SU-DHL-6 (cell line): ENCODE measurements at regions not wholly inside any gene's neighbourhood (a gene's known extent, or its start where the extent isn't known, plus 50 kb on each side); places are given as distances from the start of the nearest gene placed in this dataset.

Source experiments
- H2AFZ ChIP-seq: fragments of 200-600 bp; sonication (generic); 2 replicates; pipeline ENCODE4 v1.6.1; 2014; ENCODE audit warnings: low read depth, mild to moderate bottlenecking, moderate library complexity, mixed read lengths, antibody characterized with exemption, low read length; ENCODE audit not compliant: severe bottlenecking
- H3F3A ChIP-seq: fragments of 200-600 bp; shearing (Covaris generic); 2 replicates; pipeline ENCODE4 v1.6.0; 2016; ENCODE audit warnings: antibody characterized with exemption, mild to moderate bottlenecking; ENCODE audit not compliant: insufficient read depth
- H3K27ac ChIP-seq: fragments of 200-600 bp; sonication (generic); 2 replicates; pipeline ENCODE4 v1.5.1; 2016; ENCODE audit warnings: low read depth, mild to moderate bottlenecking, low read length, moderate library complexity, mixed read lengths
- H3K27me3 ChIP-seq: fragments of 200-600 bp; sonication (generic), shearing (Covaris generic); 2 replicates; pipeline ENCODE4 v1.6.0; 2014; ENCODE audit warnings: mild to moderate bottlenecking, low read length
- H3K36me3 ChIP-seq: fragments of 200-600 bp; sonication (generic); 2 replicates; pipeline ENCODE4 v1.6.1; 2014; ENCODE audit warnings: mild to moderate bottlenecking, low read length, mixed read lengths
- H3K4me2 ChIP-seq: fragments of 300-600, 200-600 bp; shearing (Covaris generic), sonication (generic); 2 replicates; pipeline ENCODE4 v1.6.0; 2014; ENCODE audit warnings: low read length, low read depth, mild to moderate bottlenecking; ENCODE audit not compliant: poor library complexity, severe bottlenecking
- H3K4me3 ChIP-seq: fragments of 200-600 bp; sonication (generic); 2 replicates; pipeline ENCODE4 v1.5.1; 2014; ENCODE audit warnings: antibody characterized with exemption, low read length, mild to moderate bottlenecking, mixed read lengths; ENCODE audit not compliant: insufficient read depth, poor library complexity, severe bottlenecking
- H3K79me2 ChIP-seq: fragments of 200-600 bp; sonication (generic); 2 replicates; pipeline ENCODE4 v1.6.1; 2014; ENCODE audit warnings: mild to moderate bottlenecking, low read length, moderate library complexity; ENCODE audit not compliant: insufficient read depth
- H3K9ac ChIP-seq: fragments of 200-600 bp; sonication (generic); 2 replicates; pipeline ENCODE4 v1.7.0; 2014; ENCODE audit warnings: mild to moderate bottlenecking, low read length
- H3K9me2 ChIP-seq: fragments of 200-600 bp; sonication (generic); replicated peaks from 2 replicates; pipeline ENCODE4 v1.6.1; 2014; ENCODE audit warnings: low read length; ENCODE audit not compliant: insufficient read depth
- H3K9me3 ChIP-seq: fragments of 200-600 bp; sonication (generic); 2 replicates; pipeline ENCODE4 v1.6.1; 2014; ENCODE audit warnings: low read length, mixed read lengths; ENCODE audit not compliant: insufficient read depth
- H4K20me1 ChIP-seq: fragments of 200-600 bp; sonication (generic); 2 replicates; pipeline ENCODE4 v1.6.1; 2014; ENCODE audit warnings: low read depth, mild to moderate bottlenecking, antibody characterized with exemption, low read length, moderate library complexity, mixed read lengths
- CTCF ChIP-seq: fragments of 200-600 bp; sonication (generic); IDR thresholded peaks from one replicate; pipeline ENCODE4 v1.5.1; 2017; ENCODE audit warnings: antibody characterized with exemption, mild to moderate bottlenecking, low read length, moderate library complexity; ENCODE audit not compliant: insufficient read depth, poor library complexity, severe bottlenecking
- EZH2phosphoT487 ChIP-seq: fragments of 200-600 bp; sonication (generic), shearing (Covaris generic); conservative IDR thresholded peaks from 2 replicates; pipeline ENCODE4 v1.6.1; 2018; ENCODE audit warnings: mild to moderate bottlenecking, antibody characterized with exemption, low read length, moderate library complexity, mixed read lengths

- Histone ChIP-seq H3K9ac (no peak overlapping the region), H2AFZ (no peak overlapping the region), H3K27me3 (no peaks in the 10 kb centered on the region), H4K20me1 (no peaks in the 10 kb centered on the region), H3F3A (no peaks in the 10 kb centered on the region), H3K9me2 (no peaks in the 10 kb centered on the region), H3K4me2 (no peak overlapping the region), H3K4me3 (no peak overlapping the region), H3K36me3 (no peaks in the 10 kb centered on the region), H3K27ac (no peak overlapping the region), H3K9me3 (no peaks in the 10 kb centered on the region), H3K79me2 (no peaks in the 10 kb centered on the region)
- TF ChIP-seq EZH2phosphoT487 (no peak), CTCF (peak; percentile 2)
Observed at GRCh38 chr7:39896840-39897239, 53.2 kb upstream of the CDK13 start.

- Histone ChIP-seq H3K79me2 (no peaks in the 10 kb centered on the region), H3K27me3 (no peaks in the 10 kb centered on the region), H3K9ac (no peak overlapping the region), H3K9me2 (no peaks in the 10 kb centered on the region), H2AFZ (no peak overlapping the region), H3K27ac (no peak overlapping the region), H4K20me1 (no peaks in the 10 kb centered on the region), H3K4me3 (no peak overlapping the region), H3K4me2 (no peak overlapping the region), H3K36me3 (no peaks in the 10 kb centered on the region), H3K9me3 (no peaks in the 10 kb centered on the region), H3F3A (no peaks in the 10 kb centered on the region)
- TF ChIP-seq CTCF (no peak), EZH2phosphoT487 (no peak)
Observed at GRCh38 chr7:39898867-39899266, 51.2 kb upstream of the CDK13 start.
